Stomach (tissue), 8 donors: ENCODE measurements at regions not wholly inside any gene's neighbourhood (a gene's known extent, or its start where the extent isn't known, plus 50 kb on each side); places are given as distances from the start of the nearest gene placed in this dataset.

Source experiments
- DNase-seq, 2 donors: peaks; one replicate each; pipeline versions ENCODE4 v3.0.0 to v3.0.0-alpha.2; 2013 to 2019
- H3K27ac ChIP-seq, 5 donors: fragments of 200-600 bp in 4 of 5; sonication (generic) in 4 of 5; one replicate each; pipeline ENCODE4 v1.5.1; 2013 to 2019; ENCODE audit warnings: mild to moderate bottlenecking in 1 of 5, moderate library complexity in 1 of 5
- H3K27me3 ChIP-seq, 3 donors: fragments of 200-600 bp; sonication (generic); one replicate each; pipeline ENCODE4 v1.5.1; 2017 to 2019; ENCODE audit warnings: mixed run types in 1 of 3
- H3K36me3 ChIP-seq, 4 donors: fragments of 200-600 bp; sonication (generic); 1 replicate in 3 of 4; 2 replicates in 1 of 4; pipeline ENCODE4 v1.5.1; 2016 to 2019
- H3K4me1 ChIP-seq, 4 donors: fragments of 200-600 bp; sonication (generic); one replicate each; pipeline ENCODE4 v1.5.1; 2016 to 2019
- H3K4me3 ChIP-seq, 4 donors: fragments of 200-600 bp; sonication (generic) in 3 of 4; one replicate each; pipeline ENCODE4 v1.5.1; 2016 to 2019; ENCODE audit warnings: mild to moderate bottlenecking in 1 of 4
- H3K9me3 ChIP-seq, 4 donors: fragments of 200-600 bp; sonication (generic); one replicate each; pipeline ENCODE4 v1.5.1; 2016 to 2019
- EP300 ChIP-seq: sonication (generic); formaldehyde crosslinking; IDR thresholded peaks from one replicate; pipeline ENCODE4 v1.6.1; 2017; ENCODE audit warnings: antibody characterized with exemption
- POLR2A ChIP-seq, 4 donors: fragments of 450-650 bp; IDR thresholded peaks; one replicate each; pipeline ENCODE4 v1.6.1; 2016; ENCODE audit warnings: antibody characterized with exemption in 4 of 4, control low read depth in 2 of 4, mild to moderate bottlenecking in 1 of 4, moderate library complexity in 1 of 4
- POLR2AphosphoS5 ChIP-seq, 3 donors: sonication (generic); formaldehyde crosslinking; IDR thresholded peaks; one replicate each; pipeline ENCODE4 v1.6.1; 2016; ENCODE audit warnings: antibody characterized with exemption in 3 of 3
- WGBS, 5 donors: extraction: QIAGEN DNeasy Blood & Tissue Kit in 3 of 5; methylation state at CpG; one replicate each; pipeline versions ENCODE4 v1.1.5 to v1.1.7; 2013 to 2018; 5-methylcytosine and 5-hydroxymethylcytosine counted together
- intact Hi-C: fragments of 100-400 bp; cut with DNase I; formaldehyde crosslinking; loops from one replicate; pipeline ENCODE4 v1.15.1; 2023; ENCODE audit warnings: low total_unique reads
- TF ChIP-seq, protein P1 (sequence below), 7 experiments: fragments of 450-650 bp in 4 of 7; fragments of 200-600 bp in 3 of 7; sonication (generic) in 3 of 7; IDR thresholded peaks; one replicate each; pipeline ENCODE4 v1.5.1; 2016 to 2019; ENCODE audit warnings: antibody characterized with exemption in 7 of 7, control low read depth in 2 of 7, mild to moderate bottlenecking in 1 of 7
- donor health status: healthy with polysubstance abuse.
- donor health status: Bipolar disorder and iron deficiency.
- donor health status: healthy.

DNA sequence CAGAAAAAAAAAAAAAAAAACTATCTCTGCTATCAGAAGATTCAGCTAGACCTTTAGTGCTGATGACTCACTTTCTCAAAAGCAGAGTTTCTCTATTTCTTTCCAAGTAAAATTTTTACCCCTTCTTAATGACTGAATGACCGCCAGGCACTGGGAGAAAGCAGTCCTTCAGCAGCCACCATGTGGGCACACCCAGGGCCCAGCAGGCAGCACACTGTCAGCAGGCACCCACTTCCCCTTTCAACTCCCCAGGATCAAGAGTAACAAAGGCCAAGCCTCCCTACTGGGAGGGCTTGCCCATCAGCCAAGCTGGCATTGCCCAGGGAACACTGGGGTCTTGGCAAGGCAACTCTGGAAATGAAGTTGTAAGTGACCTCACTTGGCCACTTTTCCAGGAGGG is 201.9 kb upstream of the MAMLD1 start:
- intact Hi-C loops: no loop called here
- H3K27me3 ChIP-seq: no peaks in the 10 kb centered on the region
- 56 to 100% (median 80%) methylated on average over 1 of the region's 1 CpG for WGBS, 5 donors

GRCh38 chrX:150162141-150162540 is 201.0 kb upstream of the MAMLD1 start:
- no peaks in the 10 kb centered on the region for H3K36me3 ChIP-seq
- H3K27ac ChIP-seq: no peak overlapping the region
- H3K4me1 ChIP-seq: no peaks in the 10 kb centered on the region
- no peak for DNase-seq
- intact Hi-C loops: no loop called here
- H3K4me3 ChIP-seq: no peak overlapping the region
- 70 to 91% (median 73%) methylated on average over 4 of the region's 4 CpGs for WGBS, 5 donors
- TF ChIP-seq POLR2A (IDR thresholded peaks at IDR 0.05): no peak
- TF ChIP-seq, protein P1, sequence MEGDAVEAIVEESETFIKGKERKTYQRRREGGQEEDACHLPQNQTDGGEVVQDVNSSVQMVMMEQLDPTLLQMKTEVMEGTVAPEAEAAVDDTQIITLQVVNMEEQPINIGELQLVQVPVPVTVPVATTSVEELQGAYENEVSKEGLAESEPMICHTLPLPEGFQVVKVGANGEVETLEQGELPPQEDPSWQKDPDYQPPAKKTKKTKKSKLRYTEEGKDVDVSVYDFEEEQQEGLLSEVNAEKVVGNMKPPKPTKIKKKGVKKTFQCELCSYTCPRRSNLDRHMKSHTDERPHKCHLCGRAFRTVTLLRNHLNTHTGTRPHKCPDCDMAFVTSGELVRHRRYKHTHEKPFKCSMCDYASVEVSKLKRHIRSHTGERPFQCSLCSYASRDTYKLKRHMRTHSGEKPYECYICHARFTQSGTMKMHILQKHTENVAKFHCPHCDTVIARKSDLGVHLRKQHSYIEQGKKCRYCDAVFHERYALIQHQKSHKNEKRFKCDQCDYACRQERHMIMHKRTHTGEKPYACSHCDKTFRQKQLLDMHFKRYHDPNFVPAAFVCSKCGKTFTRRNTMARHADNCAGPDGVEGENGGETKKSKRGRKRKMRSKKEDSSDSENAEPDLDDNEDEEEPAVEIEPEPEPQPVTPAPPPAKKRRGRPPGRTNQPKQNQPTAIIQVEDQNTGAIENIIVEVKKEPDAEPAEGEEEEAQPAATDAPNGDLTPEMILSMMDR (IDR thresholded peaks at IDR 0.05): no peak
- TF ChIP-seq POLR2AphosphoS5 (IDR thresholded peaks at IDR 0.05): no peak
- no peak for TF ChIP-seq EP300
- H3K27me3 ChIP-seq: no peaks in the 10 kb centered on the region
- no peaks in the 10 kb centered on the region for H3K9me3 ChIP-seq

More for the DNA sequence above, 201.9 kb upstream of the MAMLD1 start:
- H3K4me1 ChIP-seq: no peaks in the 10 kb centered on the region
- no peak for DNase-seq
- no peak overlapping the region for H3K4me3 ChIP-seq
- H3K9me3 ChIP-seq: no peaks in the 10 kb centered on the region
- no peaks in the 10 kb centered on the region for H3K36me3 ChIP-seq
- TF ChIP-seq EP300 (no peak), POLR2AphosphoS5 (IDR thresholded peaks at IDR 0.05) (no peak), POLR2A (IDR thresholded peaks at IDR 0.05) (no peak)
- TF ChIP-seq, protein P1 (IDR thresholded peaks at IDR 0.05): no peak
- H3K27ac ChIP-seq: no peak overlapping the region

DNA sequence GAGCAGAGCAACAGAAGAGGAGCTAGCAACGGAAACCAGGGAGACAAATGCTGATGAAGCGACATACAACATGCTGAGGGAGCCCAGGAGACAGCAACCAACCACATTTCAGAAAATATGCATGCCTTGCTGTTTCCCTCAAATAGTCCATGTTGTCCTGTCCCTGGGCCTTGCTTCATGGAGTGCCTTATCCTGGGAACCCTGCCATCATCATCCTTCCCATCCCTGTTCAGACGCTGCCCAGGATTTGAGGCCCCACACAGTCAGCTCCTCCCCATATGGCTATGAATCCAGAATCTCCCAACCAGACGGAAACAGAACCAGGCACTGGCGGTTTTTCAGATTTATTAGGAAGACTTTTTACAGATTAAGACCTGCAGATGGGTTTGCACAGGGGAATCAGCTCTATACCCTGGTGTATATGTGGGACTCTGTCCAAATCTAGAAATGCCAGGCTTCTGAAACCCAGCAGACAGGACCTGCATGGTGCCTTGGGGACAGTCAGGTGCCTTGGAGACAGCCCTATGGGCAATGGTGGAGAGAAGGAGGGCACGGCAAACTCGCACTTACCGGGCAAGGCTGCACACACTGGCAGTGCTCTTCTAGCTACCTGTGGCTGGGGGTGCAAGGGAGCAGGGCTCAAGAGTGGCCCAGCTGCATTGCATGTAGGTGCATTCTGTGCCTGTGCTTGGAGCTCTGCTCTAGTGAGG is 199.7 kb upstream of the MAMLD1 start:
- Histone ChIP-seq H3K9me3 (no peaks in the 10 kb centered on the region), H3K27ac (no peak overlapping the region), H3K36me3 (no peaks in the 10 kb centered on the region), H3K27me3 (no peaks in the 10 kb centered on the region), H3K4me1 (no peaks in the 10 kb centered on the region), H3K4me3 (no peak overlapping the region)
- peak in 1 of 2 donors; percentile 33 for DNase-seq
- intact Hi-C loops: no loop called here
- 68 to 83% (median 83%) methylated on average over 6 to 8 of the region's 8 CpGs for WGBS, 5 donors
- TF ChIP-seq, protein P1 (IDR thresholded peaks at IDR 0.05): no peak
- TF ChIP-seq EP300: no peak
- TF ChIP-seq POLR2A (IDR thresholded peaks at IDR 0.05): no peak
- TF ChIP-seq POLR2AphosphoS5 (IDR thresholded peaks at IDR 0.05): no peak

DNA sequence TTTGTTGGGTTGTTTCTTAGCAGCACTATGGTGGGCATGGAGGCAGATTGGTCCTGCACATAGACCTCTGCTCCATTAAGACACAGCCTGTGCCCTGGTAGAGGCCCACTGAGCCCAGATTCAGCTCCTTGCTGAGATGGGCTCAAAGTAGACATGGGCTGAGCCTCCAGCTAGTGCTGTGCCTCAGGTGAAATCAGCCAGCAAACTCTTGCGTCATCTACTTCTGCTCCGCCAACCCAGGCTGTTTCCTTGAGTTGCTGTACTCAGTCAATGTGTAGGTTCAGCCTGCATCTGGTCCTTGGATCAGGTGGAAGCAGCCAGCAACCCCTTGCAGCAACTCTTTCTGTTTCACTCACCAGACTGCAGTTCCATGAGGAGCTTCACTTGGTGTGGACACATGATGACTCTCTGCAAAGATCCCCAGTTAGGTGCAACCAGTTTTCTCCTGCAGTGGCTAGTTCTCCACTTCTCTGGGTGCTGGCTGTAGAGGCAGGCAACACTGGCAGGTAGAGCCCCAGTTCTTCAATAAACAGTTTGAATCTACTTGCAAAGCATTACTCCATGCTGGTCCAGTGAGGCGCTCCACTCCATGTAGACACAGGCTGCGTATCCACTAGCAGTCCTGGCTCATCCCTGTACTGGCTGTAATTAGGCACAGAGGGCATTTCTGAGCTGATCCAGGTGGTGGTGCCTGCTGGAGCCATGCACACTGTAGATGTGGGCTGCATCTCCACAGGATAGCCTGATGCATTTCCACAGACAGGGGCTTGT is 199.0 kb upstream of the MAMLD1 start:
- H3K36me3 ChIP-seq: no peaks in the 10 kb centered on the region
- H3K4me1 ChIP-seq: no peaks in the 10 kb centered on the region
- no peak for TF ChIP-seq POLR2A (IDR thresholded peaks at IDR 0.05)
- TF ChIP-seq EP300: no peak
- no peak for TF ChIP-seq POLR2AphosphoS5 (IDR thresholded peaks at IDR 0.05)
- TF ChIP-seq, protein P1 (IDR thresholded peaks at IDR 0.05): no peak
- H3K4me3 ChIP-seq: no peak overlapping the region
- WGBS, 5 donors: 89 to 100% (median 97%) methylated on average over 1 to 4 of the region's 4 CpGs
- DNase-seq: no peak
- no peaks in the 10 kb centered on the region for H3K27me3 ChIP-seq
- H3K27ac ChIP-seq: no peak overlapping the region
- no peaks in the 10 kb centered on the region for H3K9me3 ChIP-seq
- intact Hi-C loops: no loop called here
